ENCODE measurements at regions not wholly inside any gene's neighbourhood (a gene's known extent, or its start where the extent isn't known, plus 50 kb on each side); places are given as distances from the start of the nearest gene placed in this dataset.

DNA sequence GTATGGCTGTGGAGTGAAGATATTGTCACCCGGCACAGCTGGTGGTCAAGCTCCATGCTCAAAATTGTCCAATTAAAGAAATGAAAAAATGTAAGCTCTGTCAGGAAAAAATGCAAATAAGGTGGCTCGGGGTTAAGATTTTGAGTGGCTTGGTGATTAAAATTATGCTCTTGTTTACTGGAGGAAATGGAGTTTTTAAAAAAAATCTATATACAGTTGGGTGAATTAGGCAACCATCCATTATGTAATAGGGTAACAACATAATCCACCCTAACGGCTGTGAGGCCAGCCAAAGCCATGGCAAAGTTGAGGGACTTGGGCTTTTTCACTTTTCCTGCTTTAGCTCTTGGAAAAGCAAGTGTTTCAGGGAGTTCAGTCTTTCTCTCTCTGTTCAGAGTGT lies 260.8 kb upstream of the HABP2 start:
- DNase-seq = no peak

DNA sequence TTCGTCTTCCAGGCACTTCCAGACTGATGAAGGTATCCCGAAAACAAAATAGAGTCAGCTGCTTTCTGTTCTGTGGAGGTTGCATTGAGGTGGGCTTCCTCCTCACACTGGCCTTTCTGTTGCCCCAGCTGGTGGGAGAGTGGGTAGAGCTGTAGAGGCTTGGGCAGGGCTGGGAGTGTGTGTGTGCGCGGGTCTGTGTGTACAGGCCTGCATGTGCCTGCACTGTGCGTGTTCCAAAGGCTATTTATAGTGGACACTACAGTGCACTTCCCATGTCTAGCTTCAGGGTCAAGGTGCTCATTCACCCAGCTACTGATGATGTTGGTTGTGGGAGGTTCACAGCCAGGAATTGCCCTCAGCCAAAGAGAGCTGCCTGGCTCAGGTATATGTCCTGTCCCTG lies 260.1 kb upstream of the HABP2 start:
- no peak for DNase-seq

DNA sequence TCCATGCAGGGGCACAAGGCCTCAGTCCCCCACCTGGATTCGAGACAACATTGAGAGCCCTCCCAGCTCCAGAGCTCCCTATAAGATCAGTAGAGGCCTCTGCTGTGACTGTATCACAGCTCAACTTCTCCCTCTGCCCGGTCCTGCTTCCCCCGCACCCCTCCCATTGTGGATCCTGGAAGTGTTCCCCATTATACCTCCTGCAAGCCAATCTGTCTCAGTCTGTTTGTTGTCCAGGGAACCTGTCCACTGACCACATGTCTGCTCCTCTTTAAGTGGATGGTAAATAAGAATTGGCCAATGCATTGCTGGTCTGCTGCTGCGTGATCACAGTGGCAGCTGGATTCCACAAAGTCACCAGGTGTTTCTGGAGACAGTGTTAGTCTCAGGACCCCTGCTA lies 259.7 kb upstream of the HABP2 start:
- no peak for DNase-seq

DNA sequence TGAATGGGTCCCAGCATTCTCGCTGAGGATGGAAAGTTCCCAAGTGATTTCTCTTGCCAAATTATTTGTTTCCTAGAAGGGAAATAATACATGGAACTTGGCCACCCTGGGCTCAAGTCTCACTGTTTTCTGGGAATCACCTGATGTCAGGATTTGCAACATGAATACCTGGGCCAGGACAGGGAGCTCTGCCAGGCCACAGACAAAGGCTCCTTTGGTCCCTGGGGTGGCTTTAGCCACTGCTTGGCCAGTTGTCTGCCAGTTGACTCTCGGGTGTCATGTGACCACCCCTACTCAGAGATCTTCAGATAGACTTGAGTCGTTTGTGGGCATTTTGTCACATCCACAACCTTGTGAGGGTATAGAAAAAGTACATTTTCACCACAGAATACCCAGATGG lies 258.0 kb upstream of the HABP2 start:
- DNase-seq = no peak

DNA sequence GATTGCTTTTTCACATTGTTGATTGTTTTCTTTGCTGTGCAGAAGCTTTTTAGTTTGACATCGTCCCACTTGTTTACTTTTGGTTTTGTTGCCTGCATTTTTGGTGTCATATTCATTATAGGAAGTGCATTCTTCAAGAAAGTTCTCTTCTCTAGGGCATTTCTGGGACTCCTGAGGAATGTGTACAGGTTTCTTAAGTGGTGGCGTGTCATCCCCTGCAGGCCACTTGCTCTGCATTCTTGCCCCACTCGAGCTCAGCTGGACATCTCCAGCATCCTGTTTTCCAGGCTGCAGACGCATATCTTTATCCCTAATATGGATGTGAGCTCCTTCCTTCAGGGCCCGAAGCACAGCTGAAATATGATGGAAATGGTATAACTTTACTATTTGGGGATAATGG lies 255.6 kb upstream of the HABP2 start:
- no peak for DNase-seq

DNA sequence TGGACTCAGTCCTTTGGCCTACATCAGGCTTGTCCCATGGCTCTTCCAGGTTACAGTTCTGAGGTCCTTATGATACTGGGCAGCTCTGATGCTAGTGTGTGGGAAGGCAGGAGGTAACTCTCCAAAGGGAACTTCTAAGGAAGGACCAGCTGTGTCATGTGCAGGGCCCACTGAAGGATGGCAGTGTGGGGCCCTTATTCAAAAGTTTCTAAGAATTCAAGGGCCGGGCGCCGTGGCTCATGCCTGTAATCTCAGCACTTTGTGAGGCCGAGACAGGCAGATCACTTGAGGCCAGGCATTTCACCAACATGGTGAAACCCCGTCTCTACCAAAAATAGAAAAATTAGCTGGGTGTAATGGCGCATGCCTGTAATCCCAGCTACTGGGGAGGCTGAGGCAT lies 254.2 kb upstream of the HABP2 start:
- DNase-seq = no peak

DNA sequence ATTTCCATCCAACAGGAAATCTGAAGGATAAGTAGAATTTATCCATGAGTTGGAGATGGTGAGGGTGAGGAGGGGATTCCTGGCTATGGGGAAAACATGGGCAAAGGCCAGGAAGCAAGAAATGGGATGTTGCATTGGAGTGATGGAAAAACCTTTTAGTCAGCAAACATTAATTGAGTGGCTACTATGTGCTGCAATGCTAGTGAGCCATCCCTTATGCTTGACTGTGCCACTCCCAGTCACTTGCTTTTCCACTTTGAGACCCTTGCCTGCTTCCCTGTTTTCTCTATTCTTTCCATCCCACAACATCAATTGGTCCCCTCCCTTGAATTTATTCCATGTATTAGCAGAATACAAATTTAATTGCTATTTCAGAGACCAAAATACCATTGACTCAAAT lies 252.7 kb upstream of the HABP2 start:
- no peak for DNase-seq

DNA sequence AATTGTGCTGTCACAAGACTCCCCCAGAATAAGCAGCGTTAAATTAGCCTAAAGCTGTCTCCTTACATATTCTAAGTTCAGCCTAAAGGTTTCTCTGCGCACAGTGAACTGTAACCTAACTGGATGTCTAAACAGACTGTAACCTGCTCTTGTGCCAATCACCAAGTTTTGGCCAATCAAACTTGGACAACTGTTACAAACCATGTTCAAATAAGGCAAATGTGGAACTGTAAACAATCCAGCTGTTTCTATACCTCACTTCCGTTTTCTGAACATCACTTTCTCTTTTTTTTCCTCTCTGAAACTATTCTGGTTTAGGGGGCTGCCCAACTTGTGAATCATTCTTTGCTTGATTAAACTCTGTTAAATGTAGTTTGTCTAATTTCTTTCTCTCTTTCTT lies 252.2 kb upstream of the HABP2 start:
- DNase-seq = no peak

DNA sequence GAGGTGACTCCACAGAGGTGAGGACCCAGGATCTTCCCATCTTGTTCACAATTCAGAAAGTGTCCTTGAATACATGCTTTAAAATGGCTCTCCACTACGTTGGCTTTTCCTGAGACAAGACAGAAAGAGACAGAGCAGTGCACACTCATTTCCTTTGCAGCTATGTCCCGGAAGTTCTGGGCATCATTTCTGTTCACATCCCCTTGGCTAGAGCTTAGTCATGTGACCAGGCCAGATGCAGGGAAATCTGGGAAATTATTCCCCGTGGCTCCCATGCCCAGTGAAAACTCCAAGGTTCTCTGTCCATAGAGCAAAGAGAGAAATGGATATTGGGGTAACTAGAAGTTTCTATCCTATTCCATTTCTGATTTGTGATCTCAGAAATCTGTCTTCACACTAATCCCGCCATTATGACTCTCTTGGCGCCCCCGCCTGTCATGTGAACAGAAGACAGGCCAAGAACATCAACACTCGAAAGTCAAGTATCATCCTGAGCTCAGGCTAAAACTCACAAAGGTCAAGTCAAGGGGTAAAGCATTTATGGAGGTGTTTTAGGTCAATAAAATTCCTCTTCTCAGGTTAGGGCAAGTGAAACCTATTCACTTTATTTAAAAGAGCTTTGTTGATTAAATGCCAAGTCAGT lies 251.4 kb upstream of the HABP2 start:
- no peak for DNase-seq

DNA sequence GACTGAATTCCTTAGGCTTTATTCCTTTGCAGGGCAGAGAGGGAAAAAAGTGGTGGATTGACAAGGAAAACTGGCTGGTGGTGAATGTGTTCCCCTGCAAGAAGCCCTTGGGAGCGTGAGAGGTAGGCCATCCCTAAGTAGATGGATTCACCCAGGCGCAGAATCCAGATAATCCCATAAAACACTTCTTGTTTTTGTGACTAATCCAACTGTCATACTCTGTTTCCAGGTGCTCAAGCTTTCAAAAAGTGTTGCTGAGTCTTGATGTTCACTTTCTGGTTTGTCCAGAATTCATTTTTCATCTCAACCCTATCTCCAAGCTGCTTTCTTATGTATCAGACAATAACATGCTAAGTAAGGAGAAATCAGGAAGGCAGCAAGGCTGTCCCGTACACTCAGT lies 250.8 kb upstream of the HABP2 start:
- no peak for DNase-seq

DNA sequence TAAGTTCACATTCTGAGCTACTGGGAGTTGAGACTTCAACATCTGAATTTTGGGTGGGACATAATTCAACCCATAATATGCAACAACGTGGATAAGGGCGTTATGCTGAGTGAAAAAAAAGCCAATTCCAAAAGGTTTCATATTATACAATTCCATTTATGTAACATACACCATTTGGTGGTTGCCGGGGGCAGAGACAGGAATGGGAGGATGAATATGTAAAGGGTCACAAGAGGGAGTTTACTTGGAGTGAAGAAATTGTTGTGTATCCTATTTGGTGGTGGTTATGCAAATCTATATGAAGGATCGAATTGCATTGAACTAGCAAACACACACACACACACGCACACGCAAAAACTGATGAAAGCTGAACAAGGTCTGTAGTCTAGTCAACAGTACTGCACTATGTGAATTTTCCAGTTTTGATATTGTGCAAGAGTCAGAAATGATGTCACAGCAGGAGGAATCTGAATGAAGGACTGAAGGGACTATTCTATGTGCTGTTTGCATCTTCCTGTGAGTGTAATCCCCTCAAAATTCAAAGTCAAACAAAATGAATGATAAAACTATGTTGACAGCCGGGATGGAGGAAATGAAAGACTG lies 249.2 kb upstream of the HABP2 start:
- DNase-seq = no peak

DNA sequence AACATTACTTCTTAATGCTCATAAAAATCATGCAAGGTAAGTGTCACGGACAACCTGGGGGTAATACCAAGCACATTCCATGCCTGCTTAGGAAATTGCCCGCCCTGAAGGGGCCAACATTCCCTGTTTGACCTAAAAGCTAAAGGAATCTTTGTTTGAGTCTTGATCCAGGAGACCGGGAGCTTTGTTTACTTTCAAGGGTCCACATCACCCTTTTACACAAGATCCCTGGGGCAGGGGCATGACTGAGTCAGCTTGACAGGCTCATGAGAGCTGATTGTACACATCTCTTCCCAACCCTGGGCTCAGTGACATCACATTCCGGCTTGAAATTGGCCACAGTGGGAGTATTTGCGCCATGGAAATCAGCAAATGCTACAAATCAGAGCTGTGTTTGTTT lies 248.1 kb upstream of the HABP2 start:
- DNase-seq = no peak

DNA sequence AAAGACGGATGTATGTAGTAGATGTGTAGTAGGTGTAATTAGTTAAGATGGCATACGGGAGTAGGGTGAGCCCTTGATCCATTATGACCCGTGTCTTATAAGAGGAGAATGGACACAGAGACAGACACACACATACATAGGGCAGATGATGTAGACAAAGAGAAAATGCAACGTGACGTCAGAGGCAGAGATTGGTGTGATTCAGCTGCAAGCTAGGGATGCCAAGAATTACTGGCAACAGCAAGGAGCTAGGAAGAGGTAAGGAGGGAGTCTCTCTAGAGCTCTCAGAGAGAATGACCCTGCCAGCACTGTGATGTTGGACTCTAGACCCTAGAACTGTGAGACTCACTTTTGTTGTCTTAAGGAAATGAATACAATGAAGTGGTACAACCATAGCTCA lies 247.0 kb upstream of the HABP2 start:
- no peak for DNase-seq

DNA sequence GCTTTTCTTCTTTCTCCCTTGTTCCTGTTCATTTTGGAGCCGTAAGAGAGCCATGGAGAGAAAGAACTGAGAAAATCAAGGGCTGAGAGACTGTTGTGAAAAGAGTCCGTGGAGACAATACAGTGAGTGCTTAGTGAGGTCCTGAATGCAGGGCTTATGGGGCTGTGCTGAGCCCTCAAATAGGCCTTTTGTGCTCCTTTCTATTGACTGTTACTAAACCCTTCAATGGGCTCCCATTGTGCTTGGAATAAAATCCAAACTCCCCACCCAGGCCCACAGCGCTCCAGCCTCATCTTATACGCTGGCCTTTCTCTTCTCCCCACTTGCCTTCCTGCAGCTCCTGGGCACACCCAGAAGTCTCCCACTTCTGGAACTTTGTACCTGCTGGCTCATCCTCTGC lies 243.1 kb upstream of the HABP2 start:
- DNase-seq = no peak

DNA sequence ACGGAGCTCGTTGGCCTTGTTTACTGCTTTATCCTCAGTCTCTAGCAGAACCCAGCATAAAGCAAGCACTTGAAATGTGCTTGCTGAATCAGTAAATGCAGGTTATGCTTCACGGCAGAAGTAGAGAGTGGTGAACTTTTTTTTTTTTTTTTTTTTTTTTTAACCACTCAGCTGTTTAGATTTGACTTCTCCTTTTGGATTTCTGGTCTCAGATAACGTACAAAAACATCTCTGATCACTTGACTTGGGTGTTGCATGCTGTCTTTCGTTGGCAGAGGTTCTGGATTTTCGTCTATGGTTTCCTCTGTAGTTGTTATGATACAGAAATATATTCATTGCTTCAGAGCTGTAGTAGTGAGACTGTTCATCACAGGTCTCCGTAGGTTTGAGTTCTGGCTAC lies 242.5 kb upstream of the HABP2 start:
- DNase-seq = no peak

DNA sequence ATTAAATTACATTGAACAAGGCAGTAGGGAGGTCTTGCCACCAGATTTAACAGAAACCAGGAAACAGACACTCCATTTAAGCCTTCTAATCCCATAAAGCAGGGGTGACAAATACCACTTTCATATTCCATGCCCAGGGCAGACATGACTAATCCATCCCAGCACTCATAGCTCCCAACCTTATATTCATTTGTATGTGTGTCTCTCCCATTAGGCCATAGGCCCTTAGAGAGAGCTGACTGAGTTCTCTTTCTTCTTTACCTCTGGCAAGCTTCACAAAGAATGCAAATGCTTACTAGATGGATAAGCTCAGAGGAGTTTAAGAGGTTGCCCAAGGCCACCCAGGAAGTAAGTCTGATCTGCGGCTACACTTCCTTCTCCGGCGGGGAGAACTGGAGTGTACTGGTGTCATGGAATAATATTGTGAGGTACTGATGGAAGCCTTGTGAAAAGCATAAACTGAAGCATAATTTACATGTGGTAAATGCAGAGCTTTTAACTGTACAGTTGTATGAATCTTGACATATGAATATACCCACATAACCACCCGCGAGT lies 239.7 kb upstream of the HABP2 start:
- DNase-seq = no peak

DNA sequence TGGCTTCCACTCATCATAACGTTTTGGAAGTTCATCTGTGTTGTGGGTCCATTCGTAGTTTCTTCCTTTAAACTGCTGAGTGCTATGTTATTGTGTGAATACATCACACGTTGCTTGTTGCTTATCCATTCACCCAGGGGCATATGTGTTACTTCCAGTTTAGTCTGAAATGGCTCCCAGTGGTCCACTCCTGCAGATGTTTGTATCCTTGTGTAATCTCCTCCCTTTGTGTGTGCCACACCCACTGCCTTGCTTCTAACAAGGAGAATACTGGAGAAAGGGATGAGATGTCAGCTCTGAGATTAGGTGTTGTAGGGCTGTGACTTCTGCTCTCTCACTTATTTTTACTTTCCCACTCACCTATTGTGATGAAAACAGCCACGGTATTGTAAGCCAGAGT lies 239.1 kb upstream of the HABP2 start:
- DNase-seq = no peak

DNA sequence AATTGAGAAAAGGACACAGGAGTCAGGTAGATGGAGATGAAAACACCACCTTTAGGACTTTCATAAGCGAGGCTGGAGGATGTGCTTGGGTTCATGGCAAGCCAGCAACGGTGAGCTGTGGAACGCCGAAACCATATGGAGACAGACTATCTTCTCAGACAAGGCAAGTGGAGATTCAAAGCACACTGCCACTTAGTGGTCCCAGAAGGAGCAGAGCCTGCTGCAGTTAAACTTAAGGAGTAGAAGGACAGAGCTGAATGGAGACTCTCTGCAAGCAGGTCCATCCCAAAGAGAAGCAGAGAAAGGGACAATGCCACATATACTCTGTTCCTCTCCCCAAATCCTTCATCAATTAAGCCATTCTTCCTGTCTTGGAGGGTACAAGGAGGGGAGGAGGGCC lies 236.3 kb upstream of the HABP2 start:
- DNase-seq = no peak

DNA sequence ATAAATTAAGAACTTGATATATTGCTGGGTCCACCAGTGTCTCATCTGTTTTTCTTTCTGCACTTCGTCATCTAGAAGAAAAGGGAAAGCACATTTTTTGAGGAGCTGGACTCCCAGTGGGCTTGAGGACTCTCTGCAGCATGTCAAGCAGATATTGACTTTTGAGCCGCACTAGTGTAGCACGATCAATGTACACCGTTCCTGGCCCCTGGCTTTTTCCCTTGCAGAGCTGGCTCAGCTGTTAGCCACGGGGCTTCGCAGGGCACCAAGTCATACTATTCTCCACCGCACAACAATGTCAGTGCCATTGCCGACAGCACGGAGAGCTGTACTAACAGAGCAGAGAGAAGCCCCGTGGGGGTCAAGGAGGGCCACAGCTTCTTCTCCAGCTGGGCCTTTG lies 235.4 kb upstream of the HABP2 start:
- no peak for DNase-seq

DNA sequence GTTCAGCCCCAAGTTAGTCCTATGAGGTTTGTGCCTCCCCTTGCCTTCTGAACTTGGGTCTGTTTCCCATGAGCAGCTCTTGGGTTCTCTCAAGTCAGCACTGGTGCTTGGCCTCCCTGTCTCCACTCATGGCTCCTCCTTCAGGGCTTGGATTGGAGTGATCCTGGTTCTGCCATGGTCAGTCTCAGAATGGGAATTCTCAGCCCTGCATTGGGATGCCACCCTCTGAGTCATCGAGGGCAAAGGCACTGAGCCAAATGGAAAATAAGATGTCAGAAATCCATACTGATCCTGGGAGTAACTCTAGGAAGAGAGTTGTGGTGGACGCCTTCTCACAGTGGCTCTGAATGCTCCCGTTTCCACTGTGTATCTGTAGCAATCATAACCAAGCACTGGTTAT lies 233.4 kb upstream of the HABP2 start:
- no peak for DNase-seq

DNA sequence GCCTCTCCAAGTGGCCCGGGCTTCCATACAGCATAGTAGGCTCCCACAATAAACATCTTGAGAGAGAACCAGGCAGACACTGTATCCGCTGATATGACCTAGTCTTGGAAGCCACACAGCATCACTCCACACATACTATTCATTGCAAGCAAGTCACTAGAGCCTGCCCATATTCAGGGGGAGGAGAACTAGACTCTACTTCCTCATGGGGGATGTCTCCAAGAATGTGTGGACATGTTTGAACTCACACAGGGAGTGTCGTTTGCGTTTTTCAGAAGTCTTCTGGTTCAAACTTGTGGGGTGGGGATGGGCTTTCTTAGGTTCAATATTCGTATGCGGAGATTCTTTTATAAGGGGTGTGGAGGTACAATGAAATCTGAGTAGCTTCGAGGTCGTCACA lies 232.6 kb upstream of the HABP2 start:
- DNase-seq = no peak

DNA sequence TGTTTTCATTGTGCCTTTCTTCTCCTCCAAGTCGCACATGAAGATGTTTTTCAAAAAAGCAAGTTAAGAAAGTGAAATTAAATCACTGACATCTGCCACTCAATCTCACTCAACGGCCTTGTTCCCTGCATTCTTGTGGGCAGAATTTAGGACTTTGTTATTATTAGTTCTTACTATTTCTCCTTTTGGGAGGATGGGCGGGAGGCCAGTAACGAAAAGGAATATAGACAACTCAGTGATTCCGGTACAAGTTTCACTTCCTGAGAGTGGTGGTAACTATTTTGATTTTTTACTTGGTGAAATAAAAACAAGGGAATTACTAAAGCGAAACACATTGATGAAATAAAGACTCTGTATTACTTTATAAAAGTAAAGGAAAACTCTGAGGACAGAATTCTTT lies 231.9 kb upstream of the HABP2 start:
- DNase-seq = no peak

DNA sequence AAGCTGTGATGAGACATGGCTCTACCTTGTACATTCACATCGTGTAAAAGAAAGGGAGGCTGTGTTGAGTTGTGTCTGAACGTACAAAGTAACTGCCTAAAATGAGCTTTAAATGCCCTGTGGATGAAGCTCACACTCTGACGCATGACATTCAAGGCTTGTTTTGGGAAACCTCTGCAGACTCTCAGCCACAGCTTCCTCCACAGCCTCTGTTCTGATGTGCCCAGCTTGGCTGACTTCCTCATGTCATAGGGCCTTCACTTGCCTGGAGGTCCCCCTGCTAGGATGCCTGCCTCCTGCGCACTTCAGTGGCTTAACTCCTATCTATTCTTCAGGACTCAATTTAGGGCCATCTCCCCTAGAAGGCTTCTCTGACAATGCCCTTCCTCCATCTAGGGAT lies 230.0 kb upstream of the HABP2 start:
- no peak for DNase-seq

DNA sequence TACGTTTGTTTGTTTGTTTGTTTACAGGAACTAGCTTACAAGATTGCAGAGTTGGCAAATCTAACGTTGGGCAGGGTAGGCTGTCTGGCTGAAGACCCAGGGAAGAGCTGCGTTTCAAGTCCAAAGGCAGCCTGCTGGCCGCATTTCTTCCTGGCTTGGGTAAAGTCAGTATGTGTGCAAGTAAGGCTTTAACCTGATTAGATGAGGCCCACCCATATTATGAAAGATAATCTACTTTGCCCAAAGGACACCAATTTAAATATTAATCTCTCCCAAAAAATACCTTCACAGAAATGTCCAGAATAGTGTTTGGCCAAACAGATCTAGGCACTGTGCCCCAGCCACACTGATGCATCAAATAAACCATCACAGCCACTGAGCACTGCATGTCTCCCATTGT lies 228.9 kb upstream of the HABP2 start:
- no peak for DNase-seq

All from activated effector memory CD4-positive, alpha-beta T cell treated with Interleukin-2 at 50 U/mL for 16 hours (primary cell).